ENCODE measurements at regions not wholly inside any gene's neighbourhood (a gene's known extent, or its start where the extent isn't known, plus 50 kb on each side); places are given as distances from the start of the nearest gene placed in this dataset.

- TF ChIP-seq REST (IDR thresholded peaks at IDR 0.05; ENCODE audit: borderline replicate concordance in 1 of 2, low read depth in 1 of 2, low read length in 2 of 2) (peak in 1 of 2 experiments; percentile 46; a peak in 2 of 4 replicates), ZNF564 (CRISPR knock-in tag; IDR thresholded peaks at IDR 0.05) (no peak), ZKSCAN8 (CRISPR knock-in tag; IDR thresholded peaks at IDR 0.05; ENCODE audit: borderline replicate concordance) (no peak), ZFP41 (CRISPR knock-in tag; IDR thresholded peaks at IDR 0.05; ENCODE audit: borderline replicate concordance) (no peak), ZNF207 (IDR thresholded peaks at IDR 0.05; ENCODE audit: borderline replicate concordance) (no peak), HNF4G (IDR thresholded peaks at IDR 0.05; ENCODE audit: borderline replicate concordance, low read depth, low read length) (peak; percentile 58; the same call in 1 of the 2 replicates), HNF4G (CRISPR knock-in tag; IDR thresholded peaks at IDR 0.05; ENCODE audit: borderline replicate concordance, low read depth) (no peak), NFATC3 (CRISPR knock-in tag; IDR thresholded peaks at IDR 0.05) (no peak), TCF7 (IDR thresholded peaks at IDR 0.05; ENCODE audit: low read depth) (peak; percentile 100), DPF2 (CRISPR knock-in tag; IDR thresholded peaks at IDR 0.05; ENCODE audit: borderline replicate concordance, low read depth) (peak; percentile 55; the same call in 1 of the 2 replicates), NFIC (IDR thresholded peaks at IDR 0.05; ENCODE audit: low read length) (peak; percentile 99), MED1 (CRISPR knock-in tag; IDR thresholded peaks at IDR 0.05) (peak; percentile 82), NFE2L1 (CRISPR knock-in tag; IDR thresholded peaks at IDR 0.05; ENCODE audit: borderline replicate concordance) (no peak), TFDP2 (CRISPR knock-in tag; IDR thresholded peaks at IDR 0.05) (no peak), ARNT2 (CRISPR knock-in tag; IDR thresholded peaks at IDR 0.05; ENCODE audit: low read depth) (no peak), ZNF251 (CRISPR knock-in tag; IDR thresholded peaks at IDR 0.05) (no peak), HMGXB3 (CRISPR knock-in tag; IDR thresholded peaks at IDR 0.05; ENCODE audit: borderline replicate concordance) (no peak), ZNF570 (CRISPR knock-in tag; IDR thresholded peaks at IDR 0.05; ENCODE audit: borderline replicate concordance) (no peak), ZNF30 (CRISPR knock-in tag; IDR thresholded peaks at IDR 0.05) (no peak)
Measured at GRCh38 chr6:95804847-95805541, 210.8 kb upstream of the FUT9 start (continued).

Data from HepG2 (cell line).